Erythroblast (primary cell): ENCODE measurements at regions not wholly inside any gene's neighbourhood (a gene's known extent, or its start where the extent isn't known, plus 50 kb on each side); places are given as distances from the start of the nearest gene placed in this dataset.

Source experiments
- DNase-seq, 2 experiments: peaks; one replicate each; lab custom pipeline; 2025; lab: John Stamatoyannopoulos, UW
- GATA1 ChIP-seq: IDR thresholded peaks from 2 replicates; pipeline ENCODE4 v1.6.1; 2011; ENCODE audit warnings: low read depth, mild to moderate bottlenecking, control low read depth, low read length, moderate library complexity
- POLR2A ChIP-seq: IDR thresholded peaks from 2 replicates; pipeline ENCODE4 v1.6.1; 2011; ENCODE audit warnings: mild to moderate bottlenecking, low read length

DNA sequence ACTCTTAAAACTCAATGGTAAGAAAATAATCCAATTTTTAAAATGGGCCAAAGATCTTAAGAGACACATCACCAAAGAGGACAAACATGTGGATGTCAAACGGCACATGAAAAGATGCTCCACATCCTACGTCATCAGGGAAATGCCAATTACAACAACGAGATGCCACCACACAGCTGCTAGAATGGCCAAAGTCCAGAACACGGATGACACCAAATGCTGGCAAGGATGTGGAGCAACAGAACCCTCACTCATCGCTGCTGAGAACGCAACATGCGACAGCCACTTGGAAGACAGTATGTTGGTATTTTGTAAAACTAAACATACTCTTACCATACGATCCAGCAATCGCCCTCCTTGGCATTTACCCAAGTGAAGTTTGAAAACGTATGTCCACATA is 132.8 kb upstream of the CDH4 start:
- TF ChIP-seq POLR2A (no peak), GATA1 (no peak)
- DNase-seq: no peak

DNA sequence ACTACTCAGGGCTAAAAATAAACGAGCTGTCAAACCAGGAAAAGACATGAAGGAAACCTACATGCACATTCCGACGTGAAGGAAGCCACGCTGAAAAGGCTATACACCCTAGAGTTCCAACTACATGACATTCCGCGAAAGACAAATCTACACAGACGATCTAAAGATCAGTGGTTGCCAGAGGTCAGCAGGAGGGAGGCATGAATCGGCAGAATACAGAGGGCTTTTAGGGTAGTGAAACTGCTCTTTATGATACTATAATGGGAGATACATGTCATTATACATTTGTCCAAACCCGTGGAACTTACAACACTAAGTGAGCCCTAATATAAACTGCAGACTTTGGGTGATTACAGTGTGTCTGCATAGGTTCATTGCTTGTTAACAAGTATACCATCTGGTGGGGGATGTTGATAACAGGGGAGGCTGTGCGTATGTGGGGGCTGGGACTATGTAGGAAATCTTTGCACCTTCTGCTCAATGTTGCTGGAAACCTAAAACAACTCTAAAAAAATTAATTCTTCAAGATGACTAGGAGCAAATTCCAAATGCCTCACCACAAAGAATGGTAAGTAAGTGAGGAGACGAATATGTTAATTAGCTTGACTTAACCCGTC is 132.2 kb upstream of the CDH4 start:
- no peak for DNase-seq
- TF ChIP-seq GATA1: no peak
- TF ChIP-seq POLR2A: no peak

DNA sequence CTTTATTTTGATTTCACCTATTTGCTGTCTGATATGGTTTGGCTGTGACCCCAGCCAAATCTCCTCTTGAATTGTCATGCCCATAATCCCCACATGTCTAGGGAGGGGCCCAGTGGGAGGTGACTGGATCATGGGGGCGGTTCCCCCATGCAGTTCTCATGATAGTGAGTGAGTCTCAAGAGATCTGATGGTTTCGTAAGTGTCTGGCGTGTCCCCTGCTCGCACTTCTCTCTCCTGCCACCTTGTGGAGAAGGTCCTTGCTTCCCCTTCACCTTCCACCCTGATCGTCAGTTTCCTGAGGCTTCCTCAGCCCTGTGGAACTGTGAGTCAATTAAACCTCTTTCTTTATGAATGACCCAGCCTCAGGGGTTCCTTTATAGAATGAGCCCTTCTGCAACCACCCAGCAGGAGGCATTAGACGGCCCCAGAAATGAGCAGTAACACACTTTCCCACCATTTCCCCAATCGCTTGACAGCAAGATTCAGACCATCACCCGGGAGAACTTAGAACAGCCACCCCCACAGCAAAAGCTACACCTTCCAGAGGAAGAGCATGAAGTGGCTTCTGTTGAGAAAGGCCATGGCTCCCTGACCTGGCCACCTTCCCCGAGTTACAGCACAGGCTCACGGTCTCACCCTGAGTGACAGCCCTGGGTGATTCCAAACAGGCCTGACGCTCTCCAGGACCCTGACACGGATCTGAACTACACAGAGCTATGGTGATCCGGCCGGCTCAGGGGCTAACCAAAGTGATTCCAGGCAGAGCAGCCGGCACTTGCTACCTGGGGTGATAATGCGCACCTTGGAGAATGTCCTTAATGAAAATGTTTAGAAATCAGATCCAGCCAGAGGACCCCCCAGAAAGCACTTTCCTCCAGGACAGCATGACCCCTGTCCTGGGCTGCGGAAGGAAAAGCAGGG is 131.2 kb upstream of the CDH4 start:
- DNase-seq: peak; percentile 38 to 75
- TF ChIP-seq POLR2A (no peak), GATA1 (no peak)

DNA sequence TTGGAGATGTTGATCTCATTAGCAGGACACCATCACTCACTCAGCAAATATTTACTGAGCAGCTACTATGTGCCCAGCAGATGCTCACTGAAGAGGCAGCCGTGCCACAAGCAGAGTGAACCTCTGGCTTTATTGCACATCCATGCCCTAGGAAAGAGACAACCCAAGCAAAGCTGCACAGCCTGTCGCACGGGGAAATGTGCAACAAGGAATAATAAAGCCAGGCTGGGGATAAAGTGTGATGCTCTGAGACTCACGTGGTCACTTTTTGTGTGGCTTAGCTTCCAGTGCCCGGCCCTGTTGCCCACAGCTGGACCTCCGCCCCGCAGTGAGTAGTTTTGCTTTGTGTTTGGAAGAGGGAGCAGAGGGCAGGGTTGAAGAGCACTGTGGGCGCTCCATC is 130.4 kb upstream of the CDH4 start:
- DNase-seq: no peak
- no peak for TF ChIP-seq GATA1
- no peak for TF ChIP-seq POLR2A

DNA sequence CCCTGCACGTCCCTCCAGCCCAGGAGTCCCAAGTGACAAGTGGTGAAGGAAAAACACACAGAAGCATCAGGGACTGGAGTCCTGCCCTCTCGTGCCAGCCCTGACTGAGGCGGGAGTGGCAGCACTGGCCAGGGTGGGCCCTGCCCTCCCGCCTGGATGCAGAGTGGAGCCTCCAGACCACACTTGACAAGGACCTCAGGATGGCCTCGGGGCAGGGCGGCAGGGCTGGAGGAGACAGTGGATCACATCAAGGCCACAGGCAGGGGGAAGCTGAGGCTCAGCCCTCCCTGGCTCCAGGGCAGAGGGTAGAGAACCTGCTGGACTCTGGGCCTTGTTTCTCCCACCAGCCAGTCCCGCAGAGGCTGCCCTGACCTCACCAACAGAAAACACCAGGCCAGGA is 128.8 kb upstream of the CDH4 start:
- no peak for TF ChIP-seq GATA1
- no peak for TF ChIP-seq POLR2A
- DNase-seq: no peak

DNA sequence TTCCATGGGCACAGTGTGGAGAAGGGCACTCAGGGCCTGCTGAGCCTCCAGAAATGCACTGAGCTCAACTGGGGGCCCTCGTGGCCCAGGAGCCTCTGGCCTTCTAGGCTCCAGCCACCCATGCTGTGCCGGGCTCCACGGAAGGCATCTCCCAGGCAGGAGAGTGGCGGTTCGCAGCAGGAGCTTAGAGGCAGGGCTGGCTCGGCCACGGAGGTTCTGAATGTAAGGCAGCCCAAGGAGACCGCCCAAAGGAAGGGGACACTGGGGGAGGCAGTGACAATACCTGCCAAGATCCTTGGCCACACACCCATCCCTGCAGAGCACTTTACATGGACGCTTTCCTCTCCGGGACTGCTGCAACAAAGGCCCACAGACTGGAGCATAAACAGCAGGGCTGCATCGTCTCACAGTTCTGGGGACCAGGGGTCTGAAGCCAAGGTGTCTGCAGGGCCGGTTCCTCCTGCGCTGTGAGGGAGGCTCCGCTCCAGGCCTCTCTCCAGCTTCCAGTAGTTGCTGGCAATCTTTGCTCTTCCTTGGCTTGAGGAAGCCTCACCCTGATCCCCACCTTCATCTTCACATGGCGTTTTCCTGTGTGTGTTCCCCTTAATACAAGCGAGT is 128.2 kb upstream of the CDH4 start:
- DNase-seq: no peak
- no peak for TF ChIP-seq GATA1
- no peak for TF ChIP-seq POLR2A

DNA sequence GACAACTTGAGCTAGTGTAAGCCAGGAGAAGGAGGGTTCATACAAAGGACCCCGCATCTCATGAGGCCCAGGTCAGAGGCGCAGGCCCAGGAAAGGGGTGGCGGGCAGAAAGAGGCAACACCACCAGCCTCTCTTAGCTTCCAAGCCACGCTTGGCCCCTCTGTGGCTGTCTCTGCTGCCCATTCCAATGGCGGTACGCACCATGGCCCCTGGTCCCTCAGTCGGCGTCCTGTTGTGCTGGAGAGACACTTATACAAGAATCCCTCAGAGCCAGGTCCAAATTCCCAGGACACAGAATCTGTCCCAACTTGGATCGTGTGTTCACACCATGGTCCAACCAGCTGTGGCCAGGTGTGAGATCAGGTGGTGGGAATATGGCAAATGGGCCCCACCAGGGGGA is 127.0 kb upstream of the CDH4 start:
- TF ChIP-seq GATA1: no peak
- TF ChIP-seq POLR2A: no peak
- DNase-seq: no peak

DNA sequence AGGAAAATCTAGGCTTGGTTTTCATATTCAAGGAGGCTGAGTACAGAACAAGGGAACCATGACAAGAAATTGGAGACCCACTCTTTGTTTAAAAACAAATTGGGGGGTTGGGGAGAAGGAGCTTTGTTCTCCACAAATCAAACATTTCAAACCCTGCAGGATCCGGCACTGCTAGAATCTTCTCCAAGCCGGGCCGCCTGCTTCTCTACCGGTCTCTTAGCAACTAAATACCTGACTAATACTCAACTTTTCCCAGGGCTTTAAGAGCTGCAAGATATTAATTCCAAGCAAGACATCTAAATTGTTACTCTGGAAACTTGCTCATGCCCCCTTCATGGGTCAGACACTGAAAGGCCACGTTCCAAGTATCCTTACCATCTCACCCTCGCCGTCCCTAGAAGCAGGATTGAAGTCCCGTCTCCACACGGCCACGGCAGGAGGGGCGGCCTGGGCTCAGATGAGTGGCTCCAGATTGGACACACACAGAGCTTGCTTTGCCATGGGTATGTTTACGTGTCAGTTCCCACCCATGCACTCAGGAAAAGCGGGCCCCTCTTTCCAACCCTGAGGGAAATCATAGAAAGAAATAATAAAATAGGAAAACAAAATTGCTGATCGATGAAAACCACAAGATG is 126.4 kb upstream of the CDH4 start:
- TF ChIP-seq POLR2A: no peak
- TF ChIP-seq GATA1: no peak
- DNase-seq: no peak

DNA sequence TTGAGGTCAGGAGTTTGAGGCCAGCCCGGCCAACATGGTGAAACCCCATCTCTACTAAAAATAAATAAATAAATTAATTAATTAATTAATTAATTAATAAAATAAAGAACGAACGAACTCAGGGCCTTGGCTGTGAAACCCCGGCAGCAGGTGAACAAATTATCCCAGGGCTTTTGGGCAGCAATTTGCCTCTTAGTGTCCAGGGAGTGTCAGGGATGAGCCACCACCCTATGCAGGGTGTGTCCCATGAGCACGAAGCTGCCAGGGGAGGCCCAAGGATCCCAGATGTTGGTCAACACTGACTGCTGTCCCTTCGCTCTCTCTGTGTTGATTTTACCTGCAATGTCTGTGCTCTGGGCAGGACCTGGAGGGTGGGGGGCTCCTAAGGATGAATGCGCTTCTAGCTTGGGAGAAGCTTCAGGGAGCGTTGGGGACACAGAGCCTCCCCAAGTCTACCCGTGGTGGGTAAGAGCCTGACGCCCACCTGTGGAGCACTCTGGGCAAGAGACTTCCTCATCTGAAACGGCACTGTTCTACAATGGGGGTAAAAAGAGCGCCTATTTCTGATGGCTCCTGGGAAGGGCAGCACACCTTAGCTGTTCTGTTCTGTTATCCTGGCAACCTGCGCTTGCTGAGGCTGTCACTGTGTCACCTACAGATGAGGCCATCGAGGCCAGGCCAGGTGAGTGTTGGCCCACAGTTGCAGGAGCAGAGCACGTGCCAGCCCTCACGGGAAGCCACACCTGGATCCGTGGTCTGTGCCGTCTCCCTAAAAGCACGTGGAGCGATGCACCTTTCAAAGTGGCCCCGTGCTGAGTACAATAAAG is 125.5 kb upstream of the CDH4 start:
- no peak for DNase-seq
- no peak for TF ChIP-seq POLR2A
- TF ChIP-seq GATA1: no peak

DNA sequence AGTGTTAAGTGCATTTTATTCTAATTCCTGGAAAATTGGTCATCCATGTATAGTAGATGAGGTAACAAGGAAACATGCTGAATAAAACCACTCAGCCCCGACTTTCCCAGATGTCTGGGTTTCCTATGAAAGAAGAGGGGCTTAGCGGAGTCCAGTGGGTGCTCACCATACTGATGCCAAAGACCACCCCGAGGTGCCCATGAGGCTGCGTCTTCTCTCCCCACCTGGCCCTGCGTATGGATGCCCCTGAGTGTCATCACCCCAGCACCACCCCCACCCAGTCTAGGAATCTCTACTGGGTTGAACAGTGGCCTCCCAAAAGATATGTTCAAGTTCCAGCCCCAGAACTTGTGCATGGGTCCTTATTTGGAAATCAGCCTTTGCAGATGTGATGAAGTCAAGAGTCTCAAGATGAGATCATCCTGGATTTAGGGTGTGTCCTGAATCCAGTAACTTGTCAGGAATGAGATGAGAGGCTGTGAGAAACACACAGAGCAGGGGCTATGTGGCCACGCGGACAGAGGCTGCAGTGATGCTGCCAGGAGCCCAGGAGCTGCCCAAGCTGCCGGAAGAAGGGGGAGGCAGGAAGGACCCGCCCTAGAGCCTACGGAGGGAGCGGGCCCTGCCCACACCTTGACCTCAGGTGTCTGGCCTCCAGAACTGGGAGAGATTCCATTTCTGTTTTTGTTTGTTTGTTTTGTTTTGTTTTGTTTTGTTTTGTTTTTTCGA is 124.6 kb upstream of the CDH4 start:
- no peak for DNase-seq

DNA sequence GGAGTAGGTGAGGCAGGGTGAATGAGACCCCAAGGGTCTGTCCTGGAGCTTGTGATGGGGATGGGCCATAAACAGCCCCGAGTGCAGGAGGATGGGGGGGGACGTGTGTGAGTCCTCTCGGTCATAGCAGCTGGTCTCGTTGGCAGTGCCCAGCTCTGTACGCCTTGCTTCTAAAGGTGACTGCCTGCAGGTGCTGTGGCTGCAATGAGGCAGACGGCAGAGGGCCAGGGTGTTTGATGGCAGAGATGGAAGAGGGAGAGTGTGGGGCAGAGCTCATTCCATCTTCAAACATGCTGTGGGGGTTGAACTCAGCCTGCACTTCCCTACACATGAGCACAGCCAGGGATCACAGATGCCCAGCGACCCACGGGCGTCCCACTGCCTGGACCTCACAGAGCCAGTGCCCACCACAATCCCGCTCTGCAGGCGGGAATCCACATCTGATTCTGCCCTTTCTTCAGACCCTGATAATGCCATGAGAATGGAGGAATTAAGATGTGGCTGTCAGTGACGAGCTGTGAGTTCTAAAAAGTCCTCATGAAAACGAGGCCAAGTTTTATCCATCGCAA is 123.3 kb upstream of the CDH4 start:
- no peak for DNase-seq
- TF ChIP-seq GATA1 (no peak), POLR2A (no peak)

More for the DNA sequence above, 124.6 kb upstream of the CDH4 start:
- TF ChIP-seq POLR2A (no peak), GATA1 (no peak)

DNA sequence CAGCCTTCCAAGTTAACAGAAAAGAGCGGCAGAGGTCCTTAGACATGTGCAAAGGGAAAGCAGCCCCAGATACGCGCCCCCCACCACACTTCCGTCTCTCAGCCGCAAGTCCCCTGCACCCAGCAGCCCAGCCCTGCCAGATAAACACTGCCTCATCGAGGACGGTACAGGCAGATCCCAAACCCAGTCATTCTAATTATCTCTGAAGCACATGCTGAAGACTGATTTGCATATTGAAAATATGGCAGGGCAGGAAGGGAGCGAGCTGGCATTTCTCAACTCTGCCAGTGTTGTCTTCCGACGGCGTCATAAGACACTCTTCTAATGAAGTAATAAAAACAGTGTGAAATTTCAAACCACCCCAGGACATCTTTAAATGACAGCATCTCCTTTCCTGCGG is 122.8 kb upstream of the CDH4 start:
- TF ChIP-seq POLR2A (no peak), GATA1 (no peak)
- DNase-seq: no peak
